ENCODE measurements at regions not wholly inside any gene's neighbourhood (a gene's known extent, or its start where the extent isn't known, plus 50 kb on each side); places are given as distances from the start of the nearest gene placed in this dataset.

- intact Hi-C loops (cut with DNase I) = no loop called here
- no peak for ATAC-seq (ENCODE audit: poor library complexity)
Measured at GRCh38 chr12:90021795-90022440, 313.3 kb upstream of the ATP2B1 start.

GRCh38 chr12:90020881-90021280 is 312.2 kb upstream of the ATP2B1 start:
- ATAC-seq (ENCODE audit: poor library complexity) = no peak
- no peak for DNase-seq
- intact Hi-C loops (cut with DNase I) = no loop called here

More at GRCh38 chr12:90021795-90022440, 313.3 kb upstream of the ATP2B1 start:
- DNase-seq = no peak

GRCh38 chr12:90020436-90020835 is 311.8 kb upstream of the ATP2B1 start:
- intact Hi-C loops (cut with DNase I) = no loop called here
- no peak for ATAC-seq (ENCODE audit: poor library complexity)
- no peak for DNase-seq

- ATAC-seq (ENCODE audit: poor library complexity) (no peak), DNase-seq (no peak)
- intact Hi-C loops (cut with DNase I) = no loop called here
Measured at GRCh38 chr12:90020014-90020413, 311.4 kb upstream of the ATP2B1 start.

DNA sequence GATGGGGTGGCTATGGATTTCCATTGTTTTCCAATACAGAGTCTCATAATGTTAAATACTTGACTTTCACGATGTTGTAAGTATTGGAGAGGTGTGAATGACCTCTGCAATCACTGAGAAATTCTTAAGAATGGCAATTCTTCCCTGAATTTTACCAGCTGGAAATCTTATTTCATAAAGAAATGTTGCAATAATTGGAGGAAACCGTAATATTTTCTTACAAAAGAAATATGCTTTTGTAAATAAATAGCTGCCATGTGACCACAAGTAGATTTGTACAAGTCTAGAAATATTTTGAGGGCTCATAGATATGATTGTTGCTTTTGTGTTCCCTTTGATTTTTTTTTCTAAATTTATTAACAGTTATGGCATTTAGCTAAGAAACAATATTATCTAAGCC is 308.7 kb upstream of the ATP2B1 start:
- DNase-seq = no peak
- ATAC-seq (ENCODE audit: poor library complexity) = no peak
- intact Hi-C loops (cut with DNase I) = no loop called here

DNA sequence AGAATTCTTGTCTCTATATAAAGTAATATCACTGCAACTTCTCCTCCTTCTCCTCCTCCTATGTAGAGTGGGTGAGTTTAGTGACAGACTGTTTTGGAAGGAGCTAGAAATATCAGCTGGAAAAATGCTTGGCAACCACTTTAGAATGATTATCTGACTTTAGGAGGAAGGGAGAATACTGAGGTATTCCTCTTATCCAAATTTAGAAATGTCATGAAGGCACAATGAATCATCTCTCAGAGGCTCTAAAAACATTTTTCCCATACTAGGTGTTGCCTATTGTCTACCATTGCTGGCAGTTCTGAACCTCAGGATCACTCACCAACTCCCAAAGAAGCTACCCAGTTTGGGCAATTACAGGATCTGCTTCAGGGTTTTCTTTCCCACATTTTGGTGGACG is 306.6 kb upstream of the ATP2B1 start:
- ATAC-seq (ENCODE audit: poor library complexity) = no peak
- DNase-seq = no peak
- intact Hi-C loops (cut with DNase I) = no loop called here

DNA sequence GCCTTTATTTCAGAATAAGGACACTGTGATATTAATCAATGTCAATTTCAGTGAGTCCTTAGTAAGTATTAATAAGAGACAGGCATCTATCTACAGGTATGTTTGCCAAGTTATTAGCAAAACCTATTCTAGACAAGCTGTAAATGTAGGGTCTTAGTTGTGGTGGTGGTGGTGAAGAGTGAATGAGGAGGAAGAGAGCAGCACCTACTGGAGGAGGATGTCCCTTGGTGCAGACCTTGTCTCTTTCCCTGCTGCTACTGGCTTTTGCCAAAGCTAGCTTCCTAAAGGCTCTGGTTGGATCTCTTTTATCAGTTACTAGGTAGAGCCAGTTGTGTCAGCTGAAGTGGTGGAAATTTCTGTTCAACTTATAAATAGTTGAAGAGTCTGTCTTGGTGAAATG is 304.8 kb upstream of the ATP2B1 start:
- intact Hi-C loops (cut with DNase I) = no loop called here
- DNase-seq (no peak), ATAC-seq (ENCODE audit: poor library complexity) (no peak)

GRCh38 chr12:90010089-90010488 is 301.5 kb upstream of the ATP2B1 start:
- intact Hi-C loops (cut with DNase I) = no loop called here
- DNase-seq (no peak), ATAC-seq (ENCODE audit: poor library complexity) (no peak)

GRCh38 chr12:90008277-90008676 is 299.6 kb upstream of the ATP2B1 start:
- ATAC-seq (ENCODE audit: poor library complexity) = no peak
- DNase-seq = no peak
- intact Hi-C loops (cut with DNase I) = no loop called here

- DNase-seq = no peak
- intact Hi-C loops (cut with DNase I) = no loop called here
- no peak for ATAC-seq (ENCODE audit: poor library complexity)
Measured at GRCh38 chr12:90004319-90005074, 295.9 kb upstream of the ATP2B1 start.

DNA sequence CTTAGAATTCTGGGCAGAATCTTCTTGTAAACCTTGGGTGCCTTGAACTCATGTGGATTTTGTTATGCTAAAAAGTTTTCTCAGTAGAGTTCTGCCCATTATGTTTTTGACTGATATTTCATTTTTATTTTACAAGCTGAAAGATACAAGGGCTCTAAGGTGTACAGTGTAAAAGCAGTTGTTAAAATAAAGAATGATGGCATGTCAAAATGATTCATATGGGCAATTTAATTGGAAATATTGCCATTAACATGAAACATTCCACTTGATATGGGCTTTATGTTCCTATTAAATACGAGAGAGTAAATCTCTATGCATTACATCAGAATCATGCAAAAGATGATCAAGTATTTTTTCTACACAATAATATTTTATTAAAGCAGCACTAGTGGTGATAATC is 295.1 kb upstream of the ATP2B1 start:
- ATAC-seq (ENCODE audit: poor library complexity) (no peak), DNase-seq (no peak)
- intact Hi-C loops (cut with DNase I) = no loop called here

DNA sequence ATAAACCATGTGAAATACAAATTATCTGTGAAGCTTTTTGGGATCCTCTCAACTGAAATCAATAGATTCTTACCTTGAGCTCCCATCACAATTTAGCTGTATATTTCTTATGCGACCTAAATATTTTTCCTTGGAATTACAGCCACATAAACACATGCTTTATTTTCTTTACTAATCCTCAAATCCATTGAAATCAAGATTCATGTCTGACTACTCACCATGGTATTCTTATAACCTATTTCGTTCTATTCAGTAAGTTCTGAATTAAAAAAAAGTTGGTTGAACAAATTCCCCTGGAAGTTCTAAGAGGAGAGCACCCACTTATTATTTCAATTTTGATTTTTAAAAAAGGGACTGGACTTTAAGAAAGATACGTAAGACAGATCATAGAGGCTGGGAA is 292.1 kb upstream of the ATP2B1 start:
- intact Hi-C loops (cut with DNase I) = no loop called here
- no peak for DNase-seq
- ATAC-seq (ENCODE audit: poor library complexity) = no peak

GRCh38 chr12:89999699-90000505 is 291.3 kb upstream of the ATP2B1 start:
- DNase-seq (no peak), ATAC-seq (ENCODE audit: poor library complexity) (no peak)
- intact Hi-C loops (cut with DNase I) = no loop called here

- intact Hi-C loops (cut with DNase I) = no loop called here
- no peak for ATAC-seq (ENCODE audit: poor library complexity)
- no peak for DNase-seq
Measured at GRCh38 chr12:89995870-89996269, 287.2 kb upstream of the ATP2B1 start.

DNA sequence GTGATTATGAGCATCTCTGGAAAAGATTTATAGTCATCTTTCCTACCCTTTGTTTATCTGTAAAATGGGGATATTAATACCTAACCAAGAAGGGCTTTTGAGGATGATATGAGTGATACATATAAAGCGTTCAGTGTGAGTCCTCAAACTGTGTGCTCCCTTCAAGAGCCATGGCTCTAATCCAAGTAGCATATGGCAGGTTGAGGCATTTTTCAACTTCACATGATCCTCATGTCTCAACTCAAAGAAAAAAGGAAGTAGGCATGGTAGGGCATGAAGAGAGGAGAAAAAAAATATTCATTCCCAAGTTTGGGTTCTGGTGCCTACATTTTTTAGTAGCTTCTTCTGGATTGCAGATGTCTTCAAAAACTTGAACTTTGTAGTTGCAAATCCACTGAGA is 286.3 kb upstream of the ATP2B1 start:
- intact Hi-C loops (cut with DNase I) = no loop called here
- DNase-seq (no peak), ATAC-seq (ENCODE audit: poor library complexity) (no peak)

- intact Hi-C loops (cut with DNase I) = no loop called here
- DNase-seq = no peak
- ATAC-seq (ENCODE audit: poor library complexity) = no peak
Measured at GRCh38 chr12:89993632-89994031, 285.0 kb upstream of the ATP2B1 start.

GRCh38 chr12:89992668-89993451 is 284.2 kb upstream of the ATP2B1 start:
- no peak for ATAC-seq (ENCODE audit: poor library complexity)
- intact Hi-C loops (cut with DNase I) = no loop called here
- no peak for DNase-seq

GRCh38 chr12:89991807-89992590 is 283.4 kb upstream of the ATP2B1 start:
- intact Hi-C loops (cut with DNase I) = no loop called here
- ATAC-seq (ENCODE audit: poor library complexity) (no peak), DNase-seq (no peak)

Measured in Right ventricle myocardium superior (tissue), 1 donor.